PC-9 (cell line): ENCODE measurements at regions not wholly inside any gene's neighbourhood (a gene's known extent, or its start where the extent isn't known, plus 50 kb on each side); places are given as distances from the start of the nearest gene placed in this dataset.
A peak's percentile ranks its signal among the peaks of the same experiment; 100 is the strongest.

Experiments used
- BruUV-seq: library from RNA; stranded (reverse); fragments of 400-500 nt; replicated peaks from 2 replicates; lab custom pipeline; 2021; lab: Mats Ljungman, UMichigan
- CTCF ChIA-PET: fragments of 300-600 bp; sonication (Branson Sonifier 250); formaldehyde crosslinking; loops from one replicate; lab custom pipeline; 2022; ENCODE audit warnings: antibody characterized with exemption; lab: Charles Lee
- POLR2A ChIA-PET: fragments of 300-600 bp; sonication (Branson Sonifier 250); formaldehyde crosslinking; loops from one replicate; lab custom pipeline; 2022; ENCODE audit warnings: antibody characterized with exemption; ENCODE audit not compliant: unreplicated experiment; lab: Charles Lee
- DNase-seq, 2 experiments: peaks; one replicate each; pipeline versions ENCODE4 v3.0.0 to v3.0.0-alpha.2; 2015 to 2022; ENCODE audit warnings: mixed read lengths in 1 of 2
- H2AFZ ChIP-seq: fragments of 200-600 bp; sonication (generic); 2 replicates; pipeline ENCODE4 v1.8.1; 2017; ENCODE audit warnings: antibody characterized with exemption
- H3F3A ChIP-seq: fragments of 200-600 bp; sonication (generic); 2 replicates; pipeline ENCODE4 v1.8.1; 2017; ENCODE audit warnings: antibody characterized with exemption, mild to moderate bottlenecking, low read depth; ENCODE audit not compliant: insufficient read depth
- H3K27ac ChIP-seq: fragments of 200-600 bp; sonication (generic); 2 replicates; pipeline ENCODE4 v1.6.1; 2016; ENCODE audit warnings: mixed run types
- H3K27me3 ChIP-seq: fragments of 200-600 bp; sonication (generic); 2 replicates; pipeline ENCODE4 v1.6.1; 2016; ENCODE audit warnings: low read depth, mixed run types; ENCODE audit not compliant: insufficient read depth
- H3K36me3 ChIP-seq: fragments of 200-600 bp; sonication (generic); 2 replicates; pipeline ENCODE4 v1.6.1; 2016; ENCODE audit warnings: low read depth, mixed run types
- H3K4me1 ChIP-seq: fragments of 200-600 bp; sonication (generic); replicated peaks from 2 replicates; pipeline ENCODE4 v1.6.1; 2016; ENCODE audit warnings: mixed run types; ENCODE audit not compliant: insufficient read depth
- H3K4me2 ChIP-seq: fragments of 200-600 bp; sonication (generic); 2 replicates; pipeline ENCODE4 v1.6.1; 2017; ENCODE audit warnings: mixed run types
- H3K4me3 ChIP-seq: fragments of 200-600 bp; sonication (generic); 2 replicates; pipeline ENCODE4 v1.6.1; 2016; ENCODE audit warnings: mixed run types
- H3K79me2 ChIP-seq: fragments of 200-600 bp; sonication (generic); 2 replicates; pipeline ENCODE4 v1.6.1; 2017; ENCODE audit warnings: low read depth, mixed run types
- H3K9me2 ChIP-seq: fragments of 200-600 bp; sonication (generic); 2 replicates; pipeline ENCODE4 v1.8.1; 2017; ENCODE audit warnings: mild to moderate bottlenecking; ENCODE audit not compliant: insufficient read depth
- H3K9me3 ChIP-seq: fragments of 200-600 bp; sonication (generic); 2 replicates; pipeline ENCODE4 v1.8.1; 2016; ENCODE audit warnings: low read depth; ENCODE audit not compliant: insufficient read depth
- H4K20me1 ChIP-seq: fragments of 200-600 bp; sonication (generic); 2 replicates; pipeline ENCODE4 v1.8.1; 2017; ENCODE audit not compliant: insufficient read depth
- CTCF ChIP-seq: fragments of 200-600 bp; sonication (generic); conservative IDR thresholded peaks from 2 replicates; pipeline ENCODE4 v1.6.1; 2017; ENCODE audit warnings: mixed run types, antibody characterized with exemption, mild to moderate bottlenecking, moderate library complexity
- EZH2 ChIP-seq: fragments of 200-600 bp; sonication (generic); IDR thresholded peaks from 2 replicates; pipeline ENCODE4 v1.8.0; 2017; ENCODE audit warnings: antibody characterized with exemption, low read depth
- intact Hi-C: fragments of 100-400 bp; cut with micrococcal nuclease; formaldehyde crosslinking; loops from one replicate; pipeline ENCODE4 v1.10.0; 2022; ENCODE audit not compliant: unreplicated experiment

- BruUV-seq, result no TSS peak
- Histone ChIP-seq H3F3A (no peaks in the 10 kb centered on the region), H4K20me1 (no peaks in the 10 kb centered on the region), H3K9me3 (no peaks in the 10 kb centered on the region), H3K79me2 (no peaks in the 10 kb centered on the region), H2AFZ (0 out of 2 replicates have a peak overlapping the region, but pooled peaks have one; percentile 12), H3K9me2 (no peaks in the 10 kb centered on the region), H3K4me1 (no peaks in the 10 kb centered on the region), H3K4me2 (no peak overlapping the region), H3K4me3 (no peak overlapping the region), H3K36me3 (no peaks in the 10 kb centered on the region), H3K27ac (no peak overlapping the region), H3K27me3 (no peaks in the 10 kb centered on the region)
- TF ChIP-seq CTCF (no peak), EZH2 (no peak)
- peak in 1 of 2 experiments; percentile 68 for DNase-seq
- intact Hi-C loops, result loop anchor here (10.0 kb wide), 1 partner anchor 236 kb away; no protein-coding TSS in a partner anchor
- ChIA-PET POLR2A (interaction anchor here (0.5 to 0.8 kb wide), 4 partner anchors 33 to 903 kb away, joined by 3 to 11 read pairs (median 6); no protein-coding TSS in a partner anchor), CTCF (no interaction called here)
Measured at GRCh38 chr6:21348504-21349195, 244.9 kb upstream of the SOX4 start.

GRCh38 chr6:21349834-21350233 lies 243.7 kb upstream of the SOX4 start:
- Histone ChIP-seq H3K4me2 (no peak overlapping the region), H3K79me2 (no peaks in the 10 kb centered on the region), H3K36me3 (no peaks in the 10 kb centered on the region), H3K27me3 (no peaks in the 10 kb centered on the region), H3K9me3 (no peaks in the 10 kb centered on the region), H3K4me1 (no peaks in the 10 kb centered on the region), H3K27ac (no peak overlapping the region), H3K9me2 (no peaks in the 10 kb centered on the region), H2AFZ (no peak overlapping the region), H3F3A (no peaks in the 10 kb centered on the region), H4K20me1 (no peaks in the 10 kb centered on the region), H3K4me3 (no peak overlapping the region)
- intact Hi-C loops, result loop anchor here (10.0 kb wide), 1 partner anchor 235 kb away; no protein-coding TSS in a partner anchor
- BruUV-seq, result no TSS peak
- ChIA-PET CTCF (no interaction called here), POLR2A (no interaction called here)
- no peak for DNase-seq
- TF ChIP-seq CTCF (no peak), EZH2 (no peak)

GRCh38 chr6:21350926-21351325 lies 242.6 kb upstream of the SOX4 start:
- BruUV-seq, result no TSS peak
- DNase-seq, result no peak
- Histone ChIP-seq H3K9me2 (no peaks in the 10 kb centered on the region), H3F3A (no peaks in the 10 kb centered on the region), H4K20me1 (no peaks in the 10 kb centered on the region), H3K27me3 (no peaks in the 10 kb centered on the region), H2AFZ (no peak overlapping the region), H3K27ac (no peak overlapping the region), H3K36me3 (no peaks in the 10 kb centered on the region), H3K4me3 (no peak overlapping the region), H3K4me1 (no peaks in the 10 kb centered on the region), H3K4me2 (no peak overlapping the region), H3K79me2 (no peaks in the 10 kb centered on the region), H3K9me3 (no peaks in the 10 kb centered on the region)
- POLR2A ChIA-PET, result no interaction called here
- intact Hi-C loops, result no loop called here
- CTCF ChIA-PET, result no interaction called here
- TF ChIP-seq EZH2 (no peak), CTCF (no peak)
